OCI-LY7 (cell line): ENCODE measurements at regions not wholly inside any gene's neighbourhood (a gene's known extent, or its start where the extent isn't known, plus 50 kb on each side); places are given as distances from the start of the nearest gene placed in this dataset.
"Not testable (repeated sequence)": the region's sequence is repeated elsewhere in the genome, so short reads cannot be mapped to it uniquely, and the experiment has no call there.

Experiments
- BruUV-seq: library from RNA; stranded (reverse); fragments of 400-500 nt; replicated peaks from 2 replicates; lab custom pipeline; 2021; lab: Mats Ljungman, UMichigan
- CTCF ChIA-PET: fragments of 300-600 bp; sonication (Branson Sonifier 250); formaldehyde crosslinking; loops from one replicate; lab custom pipeline; 2022; ENCODE audit warnings: antibody characterized with exemption; ENCODE audit not compliant: unreplicated experiment; lab: Charles Lee
- POLR2A ChIA-PET: fragments of 300-600 bp; sonication (Branson Sonifier 250); formaldehyde crosslinking; loops from one replicate; lab custom pipeline; 2022; ENCODE audit warnings: antibody characterized with exemption; lab: Charles Lee
- DNase-seq: peaks from one replicate; pipeline ENCODE4 v3.0.0-alpha.2; 2015; ENCODE audit warnings: low spot score
- H2AFZ ChIP-seq: fragments of 200-600 bp; sonication (generic), shearing (Covaris generic); 2 replicates; pipeline ENCODE4 v1.6.1; 2014; ENCODE audit warnings: mild to moderate bottlenecking, antibody characterized with exemption, low read length, moderate library complexity
- H3K27ac ChIP-seq: fragments of 200-600 bp; sonication (generic); 2 replicates; pipeline ENCODE4 v1.5.1; 2014; ENCODE audit warnings: mixed run types, low read depth, mild to moderate bottlenecking, moderate library complexity, low read length, inconsistent platforms; ENCODE audit not compliant: poor library complexity, severe bottlenecking
- H3K36me3 ChIP-seq: fragments of 200-600 bp; sonication (generic); 2 replicates; pipeline ENCODE4 v1.6.1; 2014; ENCODE audit warnings: mild to moderate bottlenecking, antibody characterized with exemption, low read length, moderate library complexity, mixed read lengths; ENCODE audit not compliant: insufficient read depth
- H3K4me1 ChIP-seq: fragments of 200-600 bp; sonication (generic); 2 replicates; pipeline ENCODE4 v1.5.1; 2014; ENCODE audit warnings: mild to moderate bottlenecking, low read length; ENCODE audit not compliant: insufficient read depth, poor library complexity, severe bottlenecking
- H3K4me2 ChIP-seq: fragments of 200-600 bp; sonication (generic); 2 replicates; pipeline ENCODE4 v1.6.1; 2014; ENCODE audit warnings: mild to moderate bottlenecking, low read length
- H3K4me3 ChIP-seq: fragments of 200-600 bp; sonication (generic); 2 replicates; pipeline ENCODE4 v1.5.1; 2014; ENCODE audit warnings: mild to moderate bottlenecking, low read depth, low read length; ENCODE audit not compliant: poor library complexity, severe bottlenecking
- H3K79me2 ChIP-seq: fragments of 200-600 bp; sonication (generic); 2 replicates; pipeline ENCODE4 v1.6.1; 2016; ENCODE audit warnings: low read depth, mild to moderate bottlenecking, low read length, moderate library complexity, mixed read lengths; ENCODE audit not compliant: insufficient read depth
- H3K9me2 ChIP-seq: fragments of 200-600 bp; sonication (generic); 2 replicates; pipeline ENCODE4 v1.6.1; 2016; ENCODE audit warnings: mild to moderate bottlenecking, low read length, mixed read lengths; ENCODE audit not compliant: insufficient read depth
- H3K9me3 ChIP-seq: fragments of 200-600 bp; sonication (generic); 2 replicates; pipeline ENCODE4 v1.6.1; 2014; ENCODE audit warnings: mild to moderate bottlenecking, mixed run types, low read length, mixed read lengths
- H4K20me1 ChIP-seq: fragments of 200-600 bp; sonication (generic); 2 replicates; pipeline ENCODE4 v1.6.1; 2014; ENCODE audit warnings: mild to moderate bottlenecking, antibody characterized with exemption, low read length, moderate library complexity, mixed read lengths; ENCODE audit not compliant: insufficient read depth
- EZH2phosphoT487 ChIP-seq: fragments of 200-600 bp; sonication (generic); IDR thresholded peaks from 2 replicates; pipeline ENCODE4 v1.6.1; 2018; ENCODE audit warnings: low read depth, borderline replicate concordance, mild to moderate bottlenecking, mixed run types, antibody characterized with exemption, low read length, moderate library complexity, mixed read lengths
- intact Hi-C: fragments of 100-400 bp; cut with micrococcal nuclease; formaldehyde crosslinking; loops from one replicate; pipeline ENCODE4 v1.10.0; 2022; ENCODE audit not compliant: unreplicated experiment
- TF ChIP-seq, protein P1 (sequence below): fragments of 200-600 bp; sonication (generic); conservative IDR thresholded peaks from 2 replicates; pipeline ENCODE4 v1.5.1; 2014; ENCODE audit warnings: mild to moderate bottlenecking, antibody characterized with exemption, low read length, moderate library complexity, mixed read lengths

GRCh38 chr2:16911746-16912145 lies 246.1 kb upstream of the CYRIA start:
- BruUV-seq = no TSS peak
- POLR2A ChIA-PET = no interaction called here
- Histone ChIP-seq H3K4me3 (no peak overlapping the region), H3K9me2 (no peaks in the 10 kb centered on the region), H3K79me2 (no peaks in the 10 kb centered on the region), H3K36me3 (no peaks in the 10 kb centered on the region), H3K27ac (no peak overlapping the region), H2AFZ (no peak overlapping the region), H3K9me3 (no peaks in the 10 kb centered on the region), H3K4me2 (no peak overlapping the region), H4K20me1 (no peaks in the 10 kb centered on the region), H3K4me1 (no peaks in the 10 kb centered on the region)
- no peak for DNase-seq
- no peak for TF ChIP-seq EZH2phosphoT487
- TF ChIP-seq, protein P1, sequence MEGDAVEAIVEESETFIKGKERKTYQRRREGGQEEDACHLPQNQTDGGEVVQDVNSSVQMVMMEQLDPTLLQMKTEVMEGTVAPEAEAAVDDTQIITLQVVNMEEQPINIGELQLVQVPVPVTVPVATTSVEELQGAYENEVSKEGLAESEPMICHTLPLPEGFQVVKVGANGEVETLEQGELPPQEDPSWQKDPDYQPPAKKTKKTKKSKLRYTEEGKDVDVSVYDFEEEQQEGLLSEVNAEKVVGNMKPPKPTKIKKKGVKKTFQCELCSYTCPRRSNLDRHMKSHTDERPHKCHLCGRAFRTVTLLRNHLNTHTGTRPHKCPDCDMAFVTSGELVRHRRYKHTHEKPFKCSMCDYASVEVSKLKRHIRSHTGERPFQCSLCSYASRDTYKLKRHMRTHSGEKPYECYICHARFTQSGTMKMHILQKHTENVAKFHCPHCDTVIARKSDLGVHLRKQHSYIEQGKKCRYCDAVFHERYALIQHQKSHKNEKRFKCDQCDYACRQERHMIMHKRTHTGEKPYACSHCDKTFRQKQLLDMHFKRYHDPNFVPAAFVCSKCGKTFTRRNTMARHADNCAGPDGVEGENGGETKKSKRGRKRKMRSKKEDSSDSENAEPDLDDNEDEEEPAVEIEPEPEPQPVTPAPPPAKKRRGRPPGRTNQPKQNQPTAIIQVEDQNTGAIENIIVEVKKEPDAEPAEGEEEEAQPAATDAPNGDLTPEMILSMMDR = no peak
- CTCF ChIA-PET = no interaction called here
- intact Hi-C loops = no loop called here

DNA sequence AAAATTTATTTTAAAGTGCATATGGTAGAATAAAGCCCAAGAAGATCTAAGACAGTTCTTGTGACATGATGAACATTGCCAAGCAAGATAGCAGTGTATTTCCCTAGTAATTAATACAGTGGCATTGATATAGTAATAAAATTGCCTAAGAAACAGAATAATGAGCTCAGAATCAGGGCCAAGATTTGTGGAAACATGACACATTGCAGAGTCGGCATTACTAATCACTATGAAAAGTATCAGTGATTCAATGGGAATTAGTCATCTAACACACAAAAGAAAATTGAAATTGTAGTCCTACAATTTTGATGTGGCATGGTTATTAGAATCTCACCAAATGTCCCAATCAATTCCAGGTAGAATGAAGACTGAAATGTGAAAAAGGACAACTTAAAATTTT lies 243.0 kb upstream of the CYRIA start:
- Histone ChIP-seq H4K20me1 (no peaks in the 10 kb centered on the region), H3K9me3 (no peaks in the 10 kb centered on the region), H3K79me2 (no peaks in the 10 kb centered on the region), H3K4me2 (no peak overlapping the region), H3K27ac (no peak overlapping the region), H2AFZ (no peak overlapping the region), H3K4me1 (no peaks in the 10 kb centered on the region), H3K9me2 (no peaks in the 10 kb centered on the region), H3K4me3 (no peak overlapping the region), H3K36me3 (no peaks in the 10 kb centered on the region)
- TF ChIP-seq, protein P1 = no peak
- no peak for TF ChIP-seq EZH2phosphoT487
- intact Hi-C loops = no loop called here
- DNase-seq = no peak
- BruUV-seq = no TSS peak
- ChIA-PET POLR2A (interaction anchor here (0.7 to 1.9 kb wide), 3 partner anchors 10 to 45 kb away, joined by 3 to 4 read pairs (median 3); no protein-coding TSS in a partner anchor), CTCF (no interaction called here)

GRCh38 chr2:16907645-16908282 lies 242.1 kb upstream of the CYRIA start:
- POLR2A ChIA-PET = interaction anchor here (1.0 to 1.9 kb wide), 2 partner anchors 11 to 19 kb away, joined by 3 to 4 read pairs; no protein-coding TSS in a partner anchor
- CTCF ChIA-PET = no interaction called here
- BruUV-seq = no TSS peak
- H3K4me2 ChIP-seq = no peak overlapping the region
- no peaks in the 10 kb centered on the region for H3K4me1 ChIP-seq
- TF ChIP-seq, protein P1 = no peak
- TF ChIP-seq EZH2phosphoT487 = no peak
- H4K20me1 ChIP-seq = no peaks in the 10 kb centered on the region
- H3K36me3 ChIP-seq = no peaks in the 10 kb centered on the region
- H3K27ac ChIP-seq = no peak overlapping the region
- H3K79me2 ChIP-seq = no peaks in the 10 kb centered on the region
- no peaks in the 10 kb centered on the region for H3K9me3 ChIP-seq
- H2AFZ ChIP-seq = no peak overlapping the region
- no peak for DNase-seq
- H3K9me2 ChIP-seq = no peaks in the 10 kb centered on the region
- intact Hi-C loops = no loop called here
- no peak overlapping the region for H3K4me3 ChIP-seq

- CTCF ChIA-PET, H3K9me2 ChIP-seq, H3K4me1 ChIP-seq, H3K79me2 ChIP-seq, DNase-seq, H3K4me3 ChIP-seq, H2AFZ ChIP-seq, BruUV-seq, H3K9me3 ChIP-seq, H4K20me1 ChIP-seq, intact Hi-C loops, H3K4me2 ChIP-seq, H3K36me3 ChIP-seq, H3K27ac ChIP-seq: not testable (repeated sequence)
- POLR2A ChIA-PET = interaction anchor here (0.6 kb wide), 1 partner anchor 433 kb away, joined by 3 read pairs; no protein-coding TSS in a partner anchor
Measured at GRCh38 chr2:16905325-16905724, 239.7 kb upstream of the CYRIA start.
